ENCODE measurements at regions not wholly inside any gene's neighbourhood (a gene's known extent, or its start where the extent isn't known, plus 50 kb on each side); places are given as distances from the start of the nearest gene placed in this dataset.

DNA sequence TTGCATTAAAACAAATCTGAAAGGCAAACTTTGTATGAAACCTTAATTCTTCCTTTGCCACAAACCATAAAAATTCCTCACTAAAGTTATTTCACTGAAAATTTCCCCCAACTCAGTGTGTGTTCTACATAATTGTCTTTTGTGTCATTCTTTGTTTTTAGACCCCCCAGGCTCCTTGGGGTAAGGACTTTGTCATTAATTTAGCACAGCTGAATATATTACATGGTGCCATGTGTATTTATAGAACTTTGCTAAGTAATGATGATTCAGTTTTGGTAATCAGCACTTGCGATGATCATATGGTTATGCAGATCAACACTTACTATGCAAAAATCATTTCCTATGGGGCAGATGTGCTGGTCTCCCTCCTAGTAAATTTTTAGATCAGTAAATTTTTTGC, 712.1 kb upstream of the MEF2C start:
- no peak overlapping the region for H3K4me3 ChIP-seq (ENCODE audit: insufficient read length, low read depth)
- DNase-seq (ENCODE audit: low read depth, low spot score) = no peak
- H3K27me3 ChIP-seq (ENCODE audit: insufficient read depth, insufficient read length) = no peaks in the 10 kb centered on the region
- H3K36me3 ChIP-seq (ENCODE audit: insufficient read depth, insufficient read length, low read length) = no peaks in the 10 kb centered on the region
- no peaks in the 10 kb centered on the region for H3K4me1 ChIP-seq (ENCODE audit: insufficient read depth, insufficient read length)
- no peak overlapping the region for H3K9ac ChIP-seq (ENCODE audit: insufficient read length, low read depth)
- H3K9me3 ChIP-seq (ENCODE audit: insufficient read depth, low read length) = peaks cover 6% of the 10 kb centered on the region; the same call in 1 of the 2 replicates
- no peak for TF ChIP-seq ZNF274 (IDR thresholded peaks at IDR 0.05; ENCODE audit: low read depth, low read length)
- TF ChIP-seq YY1 (IDR thresholded peaks at IDR 0.05; ENCODE audit: insufficient read depth, insufficient read length) = no peak
- TF ChIP-seq SUZ12 (IDR thresholded peaks at IDR 0.05; ENCODE audit: extremely low read depth, insufficient read depth, insufficient read length) = no peak

DNA sequence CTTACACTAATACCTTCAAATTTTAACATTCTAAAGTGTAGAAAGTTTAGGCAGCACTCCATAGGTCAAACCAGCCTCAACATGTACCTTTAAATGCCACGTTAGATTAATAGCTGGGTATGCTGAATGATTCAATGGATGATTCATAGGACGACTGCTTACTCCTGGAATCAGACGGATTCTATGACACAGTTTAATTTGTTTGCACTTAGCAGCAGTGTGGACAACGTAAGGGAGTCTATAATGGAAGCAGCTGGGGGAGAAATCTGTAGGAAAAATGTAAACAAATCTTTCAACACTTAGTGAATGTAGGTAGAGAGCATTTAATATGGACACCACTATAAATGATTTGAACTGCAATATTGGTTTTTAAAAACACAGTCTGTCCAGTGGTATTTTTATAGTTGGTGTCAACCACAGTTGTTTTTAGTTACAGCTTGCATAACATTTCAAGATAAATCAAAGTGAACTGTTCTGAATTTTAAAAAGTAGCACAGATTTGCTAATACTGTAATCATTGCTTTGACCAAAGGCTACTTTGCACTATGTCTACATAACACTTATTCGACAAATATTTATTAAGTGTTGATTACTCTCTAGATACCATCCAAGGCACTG, 701.5 kb upstream of the MEF2C start:
- Histone ChIP-seq H3K9ac (ENCODE audit: insufficient read length, low read depth) (no peak overlapping the region), H3K36me3 (ENCODE audit: insufficient read depth, insufficient read length, low read length) (no peaks in the 10 kb centered on the region), H3K9me3 (ENCODE audit: insufficient read depth, low read length) (no peaks in the 10 kb centered on the region), H3K4me3 (ENCODE audit: insufficient read length, low read depth) (no peak overlapping the region), H3K27me3 (ENCODE audit: insufficient read depth, insufficient read length) (no peaks in the 10 kb centered on the region), H3K4me1 (ENCODE audit: insufficient read depth, insufficient read length) (no peaks in the 10 kb centered on the region)
- no peak for DNase-seq (ENCODE audit: low read depth, low spot score)
- TF ChIP-seq YY1 (IDR thresholded peaks at IDR 0.05; ENCODE audit: insufficient read depth, insufficient read length) = no peak
- no peak for TF ChIP-seq SUZ12 (IDR thresholded peaks at IDR 0.05; ENCODE audit: extremely low read depth, insufficient read depth, insufficient read length)
- TF ChIP-seq ZNF274 (IDR thresholded peaks at IDR 0.05; ENCODE audit: low read depth, low read length) = no peak

DNA sequence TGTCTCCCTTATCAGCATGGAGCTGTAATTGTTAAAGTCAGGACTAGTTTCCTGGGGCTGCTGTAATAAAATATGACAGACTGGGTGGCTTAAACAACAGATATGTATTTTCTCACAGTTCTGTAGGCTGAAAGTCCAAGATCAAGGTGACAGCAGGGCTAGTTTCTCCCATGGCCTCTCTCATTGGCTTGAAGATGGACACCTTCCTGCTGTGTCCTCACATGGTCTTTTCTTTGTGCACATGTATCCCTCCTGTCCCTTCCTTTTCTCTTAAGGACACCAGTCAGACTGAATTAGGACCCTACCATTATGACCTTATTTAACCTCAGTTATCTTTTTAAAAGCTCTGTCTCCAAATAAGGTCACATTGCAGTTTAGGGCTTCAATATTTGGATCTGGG, 700.5 kb upstream of the MEF2C start:
- TF ChIP-seq YY1 (IDR thresholded peaks at IDR 0.05; ENCODE audit: insufficient read depth, insufficient read length) = no peak
- no peak for TF ChIP-seq SUZ12 (IDR thresholded peaks at IDR 0.05; ENCODE audit: extremely low read depth, insufficient read depth, insufficient read length)
- no peak for TF ChIP-seq ZNF274 (IDR thresholded peaks at IDR 0.05; ENCODE audit: low read depth, low read length)
- no peaks in the 10 kb centered on the region for H3K9me3 ChIP-seq (ENCODE audit: insufficient read depth, low read length)
- no peaks in the 10 kb centered on the region for H3K36me3 ChIP-seq (ENCODE audit: insufficient read depth, insufficient read length, low read length)
- no peaks in the 10 kb centered on the region for H3K27me3 ChIP-seq (ENCODE audit: insufficient read depth, insufficient read length)
- no peaks in the 10 kb centered on the region for H3K4me1 ChIP-seq (ENCODE audit: insufficient read depth, insufficient read length)
- H3K9ac ChIP-seq (ENCODE audit: insufficient read length, low read depth) = no peak overlapping the region
- H3K4me3 ChIP-seq (ENCODE audit: insufficient read length, low read depth) = no peak overlapping the region
- DNase-seq (ENCODE audit: low read depth, low spot score) = no peak

DNA sequence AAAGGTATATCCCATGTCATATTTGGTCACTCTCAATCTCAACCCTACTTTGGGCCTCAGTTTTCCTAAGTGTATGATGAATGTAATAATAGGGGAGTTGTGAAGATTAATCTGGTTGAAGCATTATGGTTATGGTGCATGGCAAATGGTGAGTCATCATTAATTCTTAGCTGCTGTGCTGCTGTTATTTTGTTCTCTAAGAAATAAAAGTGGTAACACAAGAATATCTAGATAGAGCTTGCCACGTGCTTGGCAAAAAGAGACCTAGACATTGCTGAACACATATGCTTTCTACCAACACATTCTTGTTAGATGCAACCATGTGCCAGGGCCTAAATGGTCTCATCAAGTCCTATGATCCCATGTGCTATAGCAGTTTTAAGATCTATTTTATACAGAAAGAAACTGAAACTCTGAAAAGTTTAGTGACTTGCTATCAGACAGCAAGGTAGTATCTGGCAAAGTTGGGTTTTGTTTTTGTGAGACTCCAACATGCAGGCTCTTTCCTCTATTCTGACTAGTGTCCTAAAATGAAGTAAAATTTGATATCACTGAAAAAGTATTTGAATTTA, 699.9 kb upstream of the MEF2C start:
- H3K9ac ChIP-seq (ENCODE audit: insufficient read length, low read depth) = no peak overlapping the region
- no peak overlapping the region for H3K4me3 ChIP-seq (ENCODE audit: insufficient read length, low read depth)
- no peak for DNase-seq (ENCODE audit: low read depth, low spot score)
- H3K36me3 ChIP-seq (ENCODE audit: insufficient read depth, insufficient read length, low read length) = no peaks in the 10 kb centered on the region
- H3K4me1 ChIP-seq (ENCODE audit: insufficient read depth, insufficient read length) = no peaks in the 10 kb centered on the region
- H3K9me3 ChIP-seq (ENCODE audit: insufficient read depth, low read length) = no peaks in the 10 kb centered on the region
- TF ChIP-seq SUZ12 (IDR thresholded peaks at IDR 0.05; ENCODE audit: extremely low read depth, insufficient read depth, insufficient read length) = no peak
- TF ChIP-seq ZNF274 (IDR thresholded peaks at IDR 0.05; ENCODE audit: low read depth, low read length) = no peak
- no peak for TF ChIP-seq YY1 (IDR thresholded peaks at IDR 0.05; ENCODE audit: insufficient read depth, insufficient read length)
- no peaks in the 10 kb centered on the region for H3K27me3 ChIP-seq (ENCODE audit: insufficient read depth, insufficient read length)

DNA sequence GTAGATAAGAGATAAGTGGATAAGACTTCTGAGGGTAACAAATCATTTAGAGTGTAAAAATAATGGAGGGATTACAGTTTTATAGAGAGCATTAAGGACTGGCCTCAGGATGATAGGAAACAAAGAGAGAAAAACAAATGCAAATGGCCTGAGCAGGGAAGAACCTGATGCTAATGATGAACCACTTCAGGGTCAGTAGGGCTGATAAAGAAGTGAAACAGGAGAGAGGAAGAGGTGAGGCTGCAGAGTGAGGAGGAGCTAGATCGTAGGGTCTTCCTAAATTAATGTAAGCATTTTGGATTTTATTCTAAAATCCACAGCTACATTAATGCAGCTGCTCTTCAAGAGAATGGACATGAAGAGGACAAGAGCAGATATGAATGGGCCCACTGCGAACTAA, 698.0 kb upstream of the MEF2C start:
- H3K4me1 ChIP-seq (ENCODE audit: insufficient read depth, insufficient read length) = no peaks in the 10 kb centered on the region
- no peak overlapping the region for H3K4me3 ChIP-seq (ENCODE audit: insufficient read length, low read depth)
- no peak overlapping the region for H3K9ac ChIP-seq (ENCODE audit: insufficient read length, low read depth)
- no peaks in the 10 kb centered on the region for H3K9me3 ChIP-seq (ENCODE audit: insufficient read depth, low read length)
- no peaks in the 10 kb centered on the region for H3K27me3 ChIP-seq (ENCODE audit: insufficient read depth, insufficient read length)
- H3K36me3 ChIP-seq (ENCODE audit: insufficient read depth, insufficient read length, low read length) = no peaks in the 10 kb centered on the region
- TF ChIP-seq ZNF274 (IDR thresholded peaks at IDR 0.05; ENCODE audit: low read depth, low read length) (no peak), YY1 (IDR thresholded peaks at IDR 0.05; ENCODE audit: insufficient read depth, insufficient read length) (no peak), SUZ12 (IDR thresholded peaks at IDR 0.05; ENCODE audit: extremely low read depth, insufficient read depth, insufficient read length) (no peak)
- no peak for DNase-seq (ENCODE audit: low read depth, low spot score)

DNA sequence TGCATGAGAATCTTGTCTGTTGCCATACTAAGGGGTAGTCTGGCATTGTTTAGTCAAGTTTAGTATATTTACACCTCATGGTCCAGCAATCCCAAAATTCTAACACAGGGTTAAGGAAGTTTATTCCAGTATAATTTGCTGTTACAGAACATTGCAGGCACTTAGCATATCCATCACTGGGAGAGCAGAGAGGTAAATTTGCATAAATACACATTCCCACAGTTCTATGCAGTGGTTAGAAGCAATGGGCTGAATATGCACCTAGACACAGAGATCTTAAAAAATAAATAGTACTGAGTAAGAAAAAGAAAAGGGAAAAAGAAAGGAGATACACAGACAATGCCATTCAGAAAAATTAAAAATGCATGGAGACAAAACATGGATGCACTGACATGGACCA, 692.3 kb upstream of the MEF2C start:
- no peak for DNase-seq (ENCODE audit: low read depth, low spot score)
- TF ChIP-seq YY1 (IDR thresholded peaks at IDR 0.05; ENCODE audit: insufficient read depth, insufficient read length) (no peak), ZNF274 (IDR thresholded peaks at IDR 0.05; ENCODE audit: low read depth, low read length) (no peak), SUZ12 (IDR thresholded peaks at IDR 0.05; ENCODE audit: extremely low read depth, insufficient read depth, insufficient read length) (no peak)
- H3K36me3 ChIP-seq (ENCODE audit: insufficient read depth, insufficient read length, low read length) = no peaks in the 10 kb centered on the region
- no peak overlapping the region for H3K9ac ChIP-seq (ENCODE audit: insufficient read length, low read depth)
- no peaks in the 10 kb centered on the region for H3K27me3 ChIP-seq (ENCODE audit: insufficient read depth, insufficient read length)
- H3K9me3 ChIP-seq (ENCODE audit: insufficient read depth, low read length) = no peaks in the 10 kb centered on the region
- no peaks in the 10 kb centered on the region for H3K4me1 ChIP-seq (ENCODE audit: insufficient read depth, insufficient read length)
- no peak overlapping the region for H3K4me3 ChIP-seq (ENCODE audit: insufficient read length, low read depth)

DNA sequence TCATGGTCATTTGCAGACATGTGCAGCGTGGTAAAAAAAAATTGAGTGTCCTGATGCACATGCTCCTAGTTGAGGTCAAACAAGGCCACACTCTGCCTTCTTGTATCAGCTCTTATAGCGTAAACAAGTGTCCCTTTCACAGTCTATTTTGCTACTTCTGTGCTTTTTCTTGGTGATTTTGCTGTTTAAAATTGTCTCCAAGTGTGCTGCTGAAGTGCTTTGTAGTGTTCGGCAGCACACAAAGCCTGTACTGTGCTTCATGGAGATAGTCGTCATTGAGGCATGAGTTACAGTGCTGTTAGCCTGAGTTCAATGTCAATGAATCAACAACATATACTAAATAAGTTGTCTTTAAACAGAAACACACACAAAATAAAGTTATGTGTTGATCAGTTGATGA, 690.4 kb upstream of the MEF2C start:
- TF ChIP-seq ZNF274 (IDR thresholded peaks at IDR 0.05; ENCODE audit: low read depth, low read length) = no peak
- no peak for TF ChIP-seq SUZ12 (IDR thresholded peaks at IDR 0.05; ENCODE audit: extremely low read depth, insufficient read depth, insufficient read length)
- TF ChIP-seq YY1 (IDR thresholded peaks at IDR 0.05; ENCODE audit: insufficient read depth, insufficient read length) = no peak
- no peak for DNase-seq (ENCODE audit: low read depth, low spot score)
- Histone ChIP-seq H3K4me1 (ENCODE audit: insufficient read depth, insufficient read length) (no peaks in the 10 kb centered on the region), H3K27me3 (ENCODE audit: insufficient read depth, insufficient read length) (no peaks in the 10 kb centered on the region), H3K9ac (ENCODE audit: insufficient read length, low read depth) (no peak overlapping the region), H3K4me3 (ENCODE audit: insufficient read length, low read depth) (no peak overlapping the region), H3K9me3 (ENCODE audit: insufficient read depth, low read length) (no peaks in the 10 kb centered on the region), H3K36me3 (ENCODE audit: insufficient read depth, insufficient read length, low read length) (no peaks in the 10 kb centered on the region)

All from NT2/D1 (cell line).